ENCODE measurements at regions not wholly inside any gene's neighbourhood (a gene's known extent, or its start where the extent isn't known, plus 50 kb on each side); places are given as distances from the start of the nearest gene placed in this dataset.
"Not testable (repeated sequence)": the region's sequence is repeated elsewhere in the genome, so short reads cannot be mapped to it uniquely, and the experiment has no call there.

DNA sequence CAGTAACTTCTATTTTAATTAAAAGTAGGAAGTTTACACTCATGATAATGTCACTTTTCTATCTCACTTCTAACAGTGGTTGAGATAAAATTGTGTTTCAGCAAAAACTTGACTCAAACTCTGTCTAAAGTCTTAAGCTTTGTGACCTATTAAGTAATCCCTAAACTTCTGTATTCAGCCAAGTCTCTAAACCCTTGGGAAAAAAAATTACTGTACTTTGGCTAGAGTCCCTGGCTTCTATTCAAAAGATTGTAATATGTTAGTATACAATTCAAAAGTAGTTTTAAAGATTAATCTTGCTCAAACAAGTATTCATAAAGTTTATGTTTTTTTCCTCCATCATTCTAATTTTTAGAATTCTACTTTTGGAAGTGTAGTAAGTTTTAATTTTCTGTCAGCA lies 1248.8 kb downstream of the UQCRFS1 start:
- no peak for DNase-seq (ENCODE audit: low spot score)
- ChIA-PET POLR2A (no interaction called here), CTCF (interaction anchor here (1.8 kb wide), 1 partner anchor 10 kb away, joined by 5 read pairs; no protein-coding TSS in a partner anchor)
- TF ChIP-seq, protein P1, sequence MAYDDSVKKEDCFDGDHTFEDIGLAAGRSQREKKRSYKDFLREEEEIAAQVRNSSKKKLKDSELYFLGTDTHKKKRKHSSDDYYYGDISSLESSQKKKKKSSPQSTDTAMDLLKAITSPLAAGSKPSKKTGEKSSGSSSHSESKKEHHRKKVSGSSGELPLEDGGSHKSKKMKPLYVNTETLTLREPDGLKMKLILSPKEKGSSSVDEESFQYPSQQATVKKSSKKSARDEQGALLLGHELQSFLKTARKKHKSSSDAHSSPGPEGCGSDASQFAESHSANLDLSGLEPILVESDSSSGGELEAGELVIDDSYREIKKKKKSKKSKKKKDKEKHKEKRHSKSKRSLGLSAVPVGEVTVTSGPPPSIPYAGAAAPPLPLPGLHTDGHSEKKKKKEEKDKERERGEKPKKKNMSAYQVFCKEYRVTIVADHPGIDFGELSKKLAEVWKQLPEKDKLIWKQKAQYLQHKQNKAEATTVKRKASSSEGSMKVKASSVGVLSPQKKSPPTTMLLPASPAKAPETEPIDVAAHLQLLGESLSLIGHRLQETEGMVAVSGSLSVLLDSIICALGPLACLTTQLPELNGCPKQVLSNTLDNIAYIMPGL (CRISPR knock-in tag; IDR thresholded peaks at IDR 0.05): no peak
- H3K36me3 Mint-ChIP-seq: no peaks in the 10 kb centered on the region
- H3K27me3 Mint-ChIP-seq (ENCODE audit: low read depth): no peaks in the 10 kb centered on the region
- H3K4me3 Mint-ChIP-seq: no peak overlapping the region
- no peak for ATAC-seq
- H3K4me1 Mint-ChIP-seq: peaks cover 7% of the 10 kb centered on the region
- H3K9me3 Mint-ChIP-seq: no peaks in the 10 kb centered on the region
- no peak overlapping the region for H3K27ac Mint-ChIP-seq

DNA sequence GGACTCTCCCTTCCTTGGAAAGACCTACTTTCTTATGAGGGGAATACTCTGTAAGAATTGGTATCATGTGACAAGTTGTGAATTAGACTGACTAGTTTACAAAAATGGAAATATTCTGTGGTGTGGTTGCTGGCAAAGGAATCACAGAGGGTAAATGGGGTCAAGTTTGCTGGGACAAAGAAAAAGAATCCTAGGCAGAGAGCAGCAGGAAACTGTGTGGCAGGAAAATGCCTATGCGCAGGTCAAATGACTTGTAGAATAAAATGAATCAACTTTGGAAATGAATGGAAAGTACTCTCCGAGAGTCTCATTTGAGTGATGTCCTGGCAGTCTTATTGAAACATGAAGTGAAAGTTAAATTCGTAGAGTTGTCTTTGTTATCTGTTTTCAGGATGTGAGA lies 1250.7 kb downstream of the UQCRFS1 start:
- no peak for ATAC-seq
- peaks cover 5% of the 10 kb centered on the region; the same call in 1 of the 2 replicates for H3K9me3 Mint-ChIP-seq
- no peak for DNase-seq (ENCODE audit: low spot score)
- ChIA-PET POLR2A (no interaction called here), CTCF (no interaction called here)
- TF ChIP-seq ZNF232 (CRISPR knock-in tag; IDR thresholded peaks at IDR 0.05): no peak
- TF ChIP-seq, protein P2, sequence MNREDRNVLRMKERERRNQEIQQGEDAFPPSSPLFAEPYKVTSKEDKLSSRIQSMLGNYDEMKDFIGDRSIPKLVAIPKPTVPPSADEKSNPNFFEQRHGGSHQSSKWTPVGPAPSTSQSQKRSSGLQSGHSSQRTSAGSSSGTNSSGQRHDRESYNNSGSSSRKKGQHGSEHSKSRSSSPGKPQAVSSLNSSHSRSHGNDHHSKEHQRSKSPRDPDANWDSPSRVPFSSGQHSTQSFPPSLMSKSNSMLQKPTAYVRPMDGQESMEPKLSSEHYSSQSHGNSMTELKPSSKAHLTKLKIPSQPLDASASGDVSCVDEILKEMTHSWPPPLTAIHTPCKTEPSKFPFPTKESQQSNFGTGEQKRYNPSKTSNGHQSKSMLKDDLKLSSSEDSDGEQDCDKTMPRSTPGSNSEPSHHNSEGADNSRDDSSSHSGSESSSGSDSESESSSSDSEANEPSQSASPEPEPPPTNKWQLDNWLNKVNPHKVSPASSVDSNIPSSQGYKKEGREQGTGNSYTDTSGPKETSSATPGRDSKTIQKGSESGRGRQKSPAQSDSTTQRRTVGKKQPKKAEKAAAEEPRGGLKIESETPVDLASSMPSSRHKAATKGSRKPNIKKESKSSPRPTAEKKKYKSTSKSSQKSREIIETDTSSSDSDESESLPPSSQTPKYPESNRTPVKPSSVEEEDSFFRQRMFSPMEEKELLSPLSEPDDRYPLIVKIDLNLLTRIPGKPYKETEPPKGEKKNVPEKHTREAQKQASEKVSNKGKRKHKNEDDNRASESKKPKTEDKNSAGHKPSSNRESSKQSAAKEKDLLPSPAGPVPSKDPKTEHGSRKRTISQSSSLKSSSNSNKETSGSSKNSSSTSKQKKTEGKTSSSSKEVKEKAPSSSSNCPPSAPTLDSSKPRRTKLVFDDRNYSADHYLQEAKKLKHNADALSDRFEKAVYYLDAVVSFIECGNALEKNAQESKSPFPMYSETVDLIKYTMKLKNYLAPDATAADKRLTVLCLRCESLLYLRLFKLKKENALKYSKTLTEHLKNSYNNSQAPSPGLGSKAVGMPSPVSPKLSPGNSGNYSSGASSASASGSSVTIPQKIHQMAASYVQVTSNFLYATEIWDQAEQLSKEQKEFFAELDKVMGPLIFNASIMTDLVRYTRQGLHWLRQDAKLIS (CRISPR knock-in tag; IDR thresholded peaks at IDR 0.05; ENCODE audit: borderline replicate concordance): no peak
- TF ChIP-seq, protein P3, sequence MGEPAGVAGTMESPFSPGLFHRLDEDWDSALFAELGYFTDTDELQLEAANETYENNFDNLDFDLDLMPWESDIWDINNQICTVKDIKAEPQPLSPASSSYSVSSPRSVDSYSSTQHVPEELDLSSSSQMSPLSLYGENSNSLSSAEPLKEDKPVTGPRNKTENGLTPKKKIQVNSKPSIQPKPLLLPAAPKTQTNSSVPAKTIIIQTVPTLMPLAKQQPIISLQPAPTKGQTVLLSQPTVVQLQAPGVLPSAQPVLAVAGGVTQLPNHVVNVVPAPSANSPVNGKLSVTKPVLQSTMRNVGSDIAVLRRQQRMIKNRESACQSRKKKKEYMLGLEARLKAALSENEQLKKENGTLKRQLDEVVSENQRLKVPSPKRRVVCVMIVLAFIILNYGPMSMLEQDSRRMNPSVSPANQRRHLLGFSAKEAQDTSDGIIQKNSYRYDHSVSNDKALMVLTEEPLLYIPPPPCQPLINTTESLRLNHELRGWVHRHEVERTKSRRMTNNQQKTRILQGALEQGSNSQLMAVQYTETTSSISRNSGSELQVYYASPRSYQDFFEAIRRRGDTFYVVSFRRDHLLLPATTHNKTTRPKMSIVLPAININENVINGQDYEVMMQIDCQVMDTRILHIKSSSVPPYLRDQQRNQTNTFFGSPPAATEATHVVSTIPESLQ (CRISPR knock-in tag; IDR thresholded peaks at IDR 0.05): no peak
- no peak for TF ChIP-seq CREB1 (CRISPR knock-in tag; IDR thresholded peaks at IDR 0.05)
- no peak for TF ChIP-seq TEAD1 (CRISPR knock-in tag; IDR thresholded peaks at IDR 0.05)
- no peak for TF ChIP-seq PRRX2 (CRISPR knock-in tag; IDR thresholded peaks at IDR 0.05)
- H3K36me3 Mint-ChIP-seq: peaks cover 3% of the 10 kb centered on the region; the same call in 1 of the 2 replicates
- no peaks in the 10 kb centered on the region for H3K27me3 Mint-ChIP-seq (ENCODE audit: low read depth)
- peaks cover 7% of the 10 kb centered on the region for H3K4me1 Mint-ChIP-seq
- H3K4me3 Mint-ChIP-seq: no peak overlapping the region
- no peak overlapping the region for H3K27ac Mint-ChIP-seq

DNA sequence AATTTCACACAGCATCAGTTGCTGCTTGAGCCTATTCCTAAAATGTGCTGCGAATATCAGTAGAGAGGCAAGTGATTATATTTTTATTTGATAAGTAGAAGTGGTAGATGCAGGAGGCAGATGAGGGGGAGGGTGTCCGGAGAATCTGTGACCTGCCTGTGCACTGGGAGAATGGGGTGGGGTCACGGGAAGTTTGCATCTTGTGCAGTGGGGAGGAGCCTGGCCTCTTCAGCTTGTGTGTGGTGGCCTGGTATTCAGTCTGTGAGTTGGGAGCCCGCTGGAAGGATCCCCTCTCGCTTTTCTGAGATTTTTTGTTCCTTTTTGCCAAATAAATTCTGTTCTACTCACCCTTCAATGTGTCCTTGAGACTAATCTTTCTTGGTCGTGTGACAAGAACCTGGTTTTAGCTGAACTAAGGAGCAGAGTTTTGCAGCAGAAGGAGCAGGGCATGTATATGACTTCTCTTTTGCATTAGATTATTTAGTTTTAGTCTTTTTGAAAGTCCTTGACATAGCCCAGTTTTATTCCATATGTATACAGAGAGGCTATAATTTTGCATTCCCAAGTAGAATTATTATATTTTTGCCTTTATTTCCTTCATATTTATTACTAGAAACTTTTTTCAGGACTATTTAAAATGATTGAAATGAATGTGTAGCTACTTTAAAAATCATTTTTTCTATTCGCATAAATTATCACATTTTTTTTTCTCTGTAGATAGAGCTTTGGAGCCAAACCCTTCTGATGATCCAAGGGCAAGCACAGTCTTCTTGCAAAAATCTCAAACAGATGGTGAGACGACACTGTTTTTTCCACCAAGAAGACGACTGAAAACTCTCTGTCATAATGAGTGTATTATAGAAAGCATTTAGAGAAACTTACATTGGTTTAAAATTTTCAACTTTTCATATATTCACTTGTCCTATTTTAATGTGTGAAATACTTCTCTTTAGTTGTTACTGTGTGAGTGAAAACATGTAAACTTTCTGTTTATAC lies 1257.2 kb downstream of the UQCRFS1 start:
- H3K4me1 Mint-ChIP-seq: no peaks in the 10 kb centered on the region
- DNase-seq (ENCODE audit: low spot score): no peak
- ChIA-PET POLR2A (no interaction called here), CTCF (no interaction called here)
- peaks cover 12% of the 10 kb centered on the region for H3K36me3 Mint-ChIP-seq
- no peak overlapping the region for H3K4me3 Mint-ChIP-seq
- H3K27ac Mint-ChIP-seq: no peak overlapping the region
- no peaks in the 10 kb centered on the region for H3K27me3 Mint-ChIP-seq (ENCODE audit: low read depth)
- ATAC-seq: no peak
- TF ChIP-seq, protein P4, sequence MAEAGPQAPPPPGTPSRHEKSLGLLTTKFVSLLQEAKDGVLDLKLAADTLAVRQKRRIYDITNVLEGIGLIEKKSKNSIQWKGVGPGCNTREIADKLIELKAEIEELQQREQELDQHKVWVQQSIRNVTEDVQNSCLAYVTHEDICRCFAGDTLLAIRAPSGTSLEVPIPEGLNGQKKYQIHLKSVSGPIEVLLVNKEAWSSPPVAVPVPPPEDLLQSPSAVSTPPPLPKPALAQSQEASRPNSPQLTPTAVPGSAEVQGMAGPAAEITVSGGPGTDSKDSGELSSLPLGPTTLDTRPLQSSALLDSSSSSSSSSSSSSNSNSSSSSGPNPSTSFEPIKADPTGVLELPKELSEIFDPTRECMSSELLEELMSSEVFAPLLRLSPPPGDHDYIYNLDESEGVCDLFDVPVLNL (CRISPR knock-in tag; IDR thresholded peaks at IDR 0.05; ENCODE audit: borderline replicate concordance, low read depth): no peak
- no peak for TF ChIP-seq NFE2L1 (CRISPR knock-in tag; IDR thresholded peaks at IDR 0.05)
- TF ChIP-seq NR3C1 (CRISPR knock-in tag; conservative IDR thresholded peaks at IDR 0.05; ENCODE audit: low read depth): no peak
- no peak for TF ChIP-seq NFATC4 (CRISPR knock-in tag; IDR thresholded peaks at IDR 0.05)
- TF ChIP-seq ZNF416 (CRISPR knock-in tag; IDR thresholded peaks at IDR 0.05): no peak
- TF ChIP-seq GRHL2 (CRISPR knock-in tag; IDR thresholded peaks at IDR 0.05; ENCODE audit: insufficient replicate concordance, severe bottlenecking): no peak
- H3K9me3 Mint-ChIP-seq: peaks cover 54% of the 10 kb centered on the region

DNA sequence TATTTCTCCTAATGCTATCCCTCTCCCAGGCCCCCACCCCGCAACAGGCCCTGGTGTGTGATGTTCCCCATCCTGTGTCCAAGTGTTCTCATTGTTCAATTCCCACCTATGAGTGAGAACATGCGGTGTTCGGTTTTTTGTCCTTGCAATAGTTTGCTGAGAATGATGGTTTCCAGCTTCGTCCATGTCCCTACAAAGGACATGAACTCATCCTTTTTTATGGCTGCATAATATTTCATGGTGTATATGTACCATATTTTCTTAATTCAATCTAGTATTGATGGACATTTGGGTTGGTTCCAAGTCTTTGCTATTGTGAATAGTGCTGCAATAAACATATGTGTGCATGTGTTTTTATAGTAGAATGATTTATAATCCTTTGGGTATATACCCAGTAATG lies 1270.3 kb downstream of the UQCRFS1 start:
- POLR2A ChIA-PET; DNase-seq (ENCODE audit: low spot score); H3K27ac Mint-ChIP-seq; ATAC-seq; H3K4me3 Mint-ChIP-seq; CTCF ChIA-PET; H3K4me1 Mint-ChIP-seq: not testable (repeated sequence)
- H3K9me3 Mint-ChIP-seq: peaks cover 70% of the 10 kb centered on the region
- peaks cover 63% of the 10 kb centered on the region for H3K36me3 Mint-ChIP-seq
- H3K27me3 Mint-ChIP-seq (ENCODE audit: low read depth): peaks cover 28% of the 10 kb centered on the region

Measured in WTC11 (cell line).